Liver (tissue), 3 donors: ENCODE measurements at regions not wholly inside any gene's neighbourhood (a gene's known extent, or its start where the extent isn't known, plus 50 kb on each side); places are given as distances from the start of the nearest gene placed in this dataset.

Experiments used
- ATF3 ChIP-seq: IDR thresholded peaks from 2 replicates; pipeline ENCODE4 v1.6.1; 2016; ENCODE audit warnings: antibody characterized with exemption
- CTCF ChIP-seq: fragments of 150-350 bp; IDR thresholded peaks from 2 replicates; pipeline ENCODE4 v1.5.1; 2017; ENCODE audit warnings: improper control_type of control experiment, low read depth, low read length; ENCODE audit not compliant: missing input control
- EGR1 ChIP-seq, 2 donors: IDR thresholded peaks; 2 replicates each; pipeline ENCODE4 v1.6.1; 2016 to 2018; ENCODE audit warnings: antibody characterized with exemption in 2 of 2, low read depth in 2 of 2
- MAX ChIP-seq: IDR thresholded peaks from 2 replicates; pipeline ENCODE4 v1.6.1; 2016; ENCODE audit warnings: antibody characterized with exemption
- RAD21 ChIP-seq, 2 donors: IDR thresholded peaks; 2 replicates each; pipeline ENCODE4 v1.6.1; 2016; ENCODE audit warnings: antibody characterized with exemption in 2 of 2, mild to moderate bottlenecking in 2 of 2
- REST ChIP-seq: IDR thresholded peaks from 2 replicates; pipeline ENCODE4 v1.6.1; 2016; ENCODE audit warnings: antibody characterized with exemption, mild to moderate bottlenecking
- RXRA ChIP-seq, 2 donors: IDR thresholded peaks; 2 replicates each; pipeline ENCODE4 v1.6.1; 2017 to 2018; ENCODE audit warnings: antibody characterized with exemption in 2 of 2, mild to moderate bottlenecking in 1 of 2
- YY1 ChIP-seq: IDR thresholded peaks from 2 replicates; pipeline ENCODE4 v1.6.1; 2016; ENCODE audit warnings: antibody characterized with exemption, mild to moderate bottlenecking
- donor health status: healthy.
- donor health status: healthy.

GRCh38 chr7:35576031-35576573 lies 118.8 kb downstream of the HERPUD2 start:
- TF ChIP-seq ATF3 (no peak), CTCF (no peak), REST (no peak), RAD21 (IDR thresholded peaks at IDR 0.05) (no peak), YY1 (no peak), RXRA (IDR thresholded peaks at IDR 0.05) (no peak), EGR1 (IDR thresholded peaks at IDR 0.05; ENCODE audit: low read depth in 2 of 2) (no peak), MAX (no peak)
